ENCODE measurements at regions not wholly inside any gene's neighbourhood (a gene's known extent, or its start where the extent isn't known, plus 50 kb on each side); places are given as distances from the start of the nearest gene placed in this dataset.
"Not testable (repeated sequence)": the region's sequence is repeated elsewhere in the genome, so short reads cannot be mapped to it uniquely, and the experiment has no call there.

- DNase-seq, result no peak
Measured at GRCh38 chr5:19172926-19173470, 815.0 kb downstream of the CDH18 start.

GRCh38 chr5:19175776-19176570 is 812.0 kb downstream of the CDH18 start:
- DNase-seq, result no peak

- no peak for DNase-seq
Measured at GRCh38 chr5:19179571-19179970, 808.4 kb downstream of the CDH18 start.

- no peak for DNase-seq
Measured at GRCh38 chr5:19189176-19189575, 798.8 kb downstream of the CDH18 start.

GRCh38 chr5:19193631-19194030 is 794.4 kb downstream of the CDH18 start:
- DNase-seq, result no peak

GRCh38 chr5:19196631-19197030 is 791.4 kb downstream of the CDH18 start:
- DNase-seq, result no peak

GRCh38 chr5:19200251-19200650 is 787.7 kb downstream of the CDH18 start:
- no peak for DNase-seq

GRCh38 chr5:19208397-19208796 is 779.6 kb downstream of the CDH18 start:
- no peak for DNase-seq

- DNase-seq, result no peak
Measured at GRCh38 chr5:19210886-19211285, 777.1 kb downstream of the CDH18 start.

GRCh38 chr5:19229179-19229835 is 758.7 kb downstream of the CDH18 start:
- DNase-seq, result no peak

- DNase-seq, result no peak
Measured at GRCh38 chr5:19233573-19233972, 754.4 kb downstream of the CDH18 start.

GRCh38 chr5:19235101-19235584 is 752.9 kb downstream of the CDH18 start:
- DNase-seq, result no peak

- no peak for DNase-seq
Measured at GRCh38 chr5:19240170-19240569, 747.8 kb downstream of the CDH18 start.

- DNase-seq, result no peak
Measured at GRCh38 chr5:19241690-19242089, 746.3 kb downstream of the CDH18 start.

GRCh38 chr5:19246191-19246590 is 741.8 kb downstream of the CDH18 start:
- not testable (repeated sequence) for DNase-seq

- no peak for DNase-seq
Measured at GRCh38 chr5:19247302-19247701, 740.7 kb downstream of the CDH18 start.

- no peak for DNase-seq
Measured at GRCh38 chr5:19256036-19256435, 732.0 kb downstream of the CDH18 start.

GRCh38 chr5:19258686-19259085 is 729.3 kb downstream of the CDH18 start:
- DNase-seq, result no peak

GRCh38 chr5:19261879-19262278 is 726.1 kb downstream of the CDH18 start:
- DNase-seq, result no peak

GRCh38 chr5:19264821-19265220 is 723.2 kb downstream of the CDH18 start:
- no peak for DNase-seq

GRCh38 chr5:19266791-19267190 is 721.2 kb downstream of the CDH18 start:
- no peak for DNase-seq

GRCh38 chr5:19270153-19270552 is 717.8 kb downstream of the CDH18 start:
- DNase-seq, result no peak

GRCh38 chr5:19274578-19274977 is 713.4 kb downstream of the CDH18 start:
- no peak for DNase-seq

GRCh38 chr5:19285286-19285685 is 702.7 kb downstream of the CDH18 start:
- DNase-seq, result no peak
